ENCODE measurements at regions not wholly inside any gene's neighbourhood (a gene's known extent, or its start where the extent isn't known, plus 50 kb on each side); places are given as distances from the start of the nearest gene placed in this dataset.

DNA sequence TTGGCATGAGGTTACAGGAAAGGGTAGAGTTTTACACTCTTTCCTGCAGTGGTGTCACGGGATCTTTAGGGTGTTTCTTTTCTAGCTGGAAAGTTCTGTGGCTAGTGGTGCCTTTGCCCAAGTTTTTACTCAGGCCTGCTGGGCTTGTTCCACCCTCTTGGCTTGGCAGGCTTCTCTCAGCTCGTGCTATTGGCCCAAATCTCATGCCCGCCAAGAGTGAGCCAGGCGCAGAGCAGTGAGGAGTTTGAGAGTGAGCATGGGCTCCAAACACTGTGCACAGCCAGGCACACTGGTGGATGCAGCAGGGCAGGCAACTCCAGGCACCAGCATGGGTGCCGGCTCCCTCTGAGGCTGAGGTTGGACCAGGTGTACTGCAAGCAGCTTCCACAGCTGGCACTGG is 206.5 kb downstream of the SAMD5 start:
- TF ChIP-seq, protein P1, sequence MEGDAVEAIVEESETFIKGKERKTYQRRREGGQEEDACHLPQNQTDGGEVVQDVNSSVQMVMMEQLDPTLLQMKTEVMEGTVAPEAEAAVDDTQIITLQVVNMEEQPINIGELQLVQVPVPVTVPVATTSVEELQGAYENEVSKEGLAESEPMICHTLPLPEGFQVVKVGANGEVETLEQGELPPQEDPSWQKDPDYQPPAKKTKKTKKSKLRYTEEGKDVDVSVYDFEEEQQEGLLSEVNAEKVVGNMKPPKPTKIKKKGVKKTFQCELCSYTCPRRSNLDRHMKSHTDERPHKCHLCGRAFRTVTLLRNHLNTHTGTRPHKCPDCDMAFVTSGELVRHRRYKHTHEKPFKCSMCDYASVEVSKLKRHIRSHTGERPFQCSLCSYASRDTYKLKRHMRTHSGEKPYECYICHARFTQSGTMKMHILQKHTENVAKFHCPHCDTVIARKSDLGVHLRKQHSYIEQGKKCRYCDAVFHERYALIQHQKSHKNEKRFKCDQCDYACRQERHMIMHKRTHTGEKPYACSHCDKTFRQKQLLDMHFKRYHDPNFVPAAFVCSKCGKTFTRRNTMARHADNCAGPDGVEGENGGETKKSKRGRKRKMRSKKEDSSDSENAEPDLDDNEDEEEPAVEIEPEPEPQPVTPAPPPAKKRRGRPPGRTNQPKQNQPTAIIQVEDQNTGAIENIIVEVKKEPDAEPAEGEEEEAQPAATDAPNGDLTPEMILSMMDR (IDR thresholded peaks at IDR 0.05), result no peak
- no peaks in the 10 kb centered on the region for H3K36me3 Mint-ChIP-seq (ENCODE audit: low read depth)
- H3K9me3 Mint-ChIP-seq, result peaks cover 4% of the 10 kb centered on the region
- H3K27me3 Mint-ChIP-seq, result no peaks in the 10 kb centered on the region
- H3K4me1 Mint-ChIP-seq (ENCODE audit: low read depth), result no peaks in the 10 kb centered on the region
- Histone ChIP-seq H3K27ac (ENCODE audit: low read depth in 1 of 2, low read length in 2 of 2) (no peak overlapping the region), H3K9me3 (ENCODE audit: control insufficient read depth in 1 of 2, insufficient read depth in 1 of 2, low read length in 2 of 2) (peaks cover 0 to 13% of the 10 kb centered on the region in 2 experiments), H3K4me3 (ENCODE audit: low read length) (no peak overlapping the region), H3K27me3 (ENCODE audit: control insufficient read depth in 1 of 2, insufficient read depth in 2 of 2, low read length in 2 of 2) (no peaks in the 10 kb centered on the region), H3K36me3 (ENCODE audit: insufficient read depth, low read length) (no peaks in the 10 kb centered on the region), H3K4me1 (ENCODE audit: insufficient read depth, low read length) (no peaks in the 10 kb centered on the region)
- no peak for ATAC-seq (ENCODE audit: poor library complexity)
- ChIA-PET POLR2A (no interaction called here), CTCF (no interaction called here)
- DNase-seq, result no peak
- intact Hi-C loops (cut with DNase I, micrococcal nuclease), result no loop called here
- H3K4me3 Mint-ChIP-seq, result no peak overlapping the region
- no peak overlapping the region for H3K27ac Mint-ChIP-seq

DNA sequence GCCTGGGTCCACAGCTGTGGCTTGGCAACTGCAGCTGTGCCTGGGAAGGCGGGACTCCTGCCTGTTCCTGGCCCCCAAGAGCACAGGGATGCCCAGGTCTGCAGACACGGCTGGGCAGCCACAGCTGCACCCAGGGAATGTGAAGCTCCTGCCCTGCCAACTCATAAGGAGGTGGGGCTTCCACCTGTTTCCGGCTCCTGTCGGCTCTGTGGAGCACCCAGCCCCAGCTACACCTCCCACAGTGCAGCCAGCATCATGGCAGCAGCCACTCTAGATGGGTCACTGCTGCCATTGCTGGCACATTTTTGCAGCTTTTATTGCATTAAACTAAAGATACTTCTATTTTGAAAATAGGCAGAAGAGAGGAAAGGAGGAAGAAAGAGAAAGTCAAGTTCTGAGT is 207.9 kb downstream of the SAMD5 start:
- H3K27me3 Mint-ChIP-seq, result no peaks in the 10 kb centered on the region
- H3K27ac ChIP-seq (ENCODE audit: low read depth in 1 of 2, low read length in 2 of 2), result no peak overlapping the region
- POLR2A ChIA-PET, result no interaction called here
- TF ChIP-seq, protein P1 (IDR thresholded peaks at IDR 0.05), result no peak
- H3K36me3 Mint-ChIP-seq (ENCODE audit: low read depth), result no peaks in the 10 kb centered on the region
- intact Hi-C loops (cut with DNase I, micrococcal nuclease), result no loop called here
- no peaks in the 10 kb centered on the region for H3K27me3 ChIP-seq (ENCODE audit: control insufficient read depth in 1 of 2, insufficient read depth in 2 of 2, low read length in 2 of 2)
- H3K27ac Mint-ChIP-seq, result no peak overlapping the region
- peaks cover 4% of the 10 kb centered on the region for H3K9me3 Mint-ChIP-seq
- H3K4me1 Mint-ChIP-seq (ENCODE audit: low read depth), result no peaks in the 10 kb centered on the region
- peaks cover 0 to 13% of the 10 kb centered on the region in 2 experiments for H3K9me3 ChIP-seq (ENCODE audit: control insufficient read depth in 1 of 2, insufficient read depth in 1 of 2, low read length in 2 of 2)
- DNase-seq (no peak), ATAC-seq (ENCODE audit: poor library complexity) (no peak)
- H3K4me3 Mint-ChIP-seq, result no peak overlapping the region
- H3K36me3 ChIP-seq (ENCODE audit: insufficient read depth, low read length), result no peaks in the 10 kb centered on the region
- CTCF ChIA-PET, result no interaction called here
- no peaks in the 10 kb centered on the region for H3K4me1 ChIP-seq (ENCODE audit: insufficient read depth, low read length)
- H3K4me3 ChIP-seq (ENCODE audit: low read length), result no peak overlapping the region

DNA sequence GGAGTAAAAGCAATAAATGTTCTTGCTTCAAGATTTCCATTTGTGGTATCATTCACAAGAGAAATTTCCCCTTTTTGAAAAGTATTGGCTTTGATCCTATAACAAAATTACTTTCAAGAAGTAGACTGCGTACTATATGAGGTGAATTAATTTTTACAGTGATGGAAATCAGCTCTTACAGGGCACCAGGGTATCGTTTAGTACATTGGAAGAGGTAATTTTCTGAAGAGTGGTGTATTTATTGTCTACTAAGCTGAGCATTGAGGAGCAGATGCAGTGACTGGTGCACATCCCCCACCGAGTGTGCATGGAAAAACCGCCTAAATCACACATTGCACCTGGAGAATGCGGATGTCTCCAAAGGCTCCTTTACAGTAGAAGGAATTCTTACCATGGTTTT is 209.5 kb downstream of the SAMD5 start:
- CTCF ChIA-PET, result no interaction called here
- ATAC-seq (ENCODE audit: poor library complexity) (no peak), DNase-seq (no peak)
- H3K36me3 Mint-ChIP-seq (ENCODE audit: low read depth), result no peaks in the 10 kb centered on the region
- TF ChIP-seq, protein P1 (IDR thresholded peaks at IDR 0.05), result no peak
- no peak overlapping the region for H3K4me3 ChIP-seq (ENCODE audit: low read length)
- H3K9me3 ChIP-seq (ENCODE audit: control insufficient read depth in 1 of 2, insufficient read depth in 1 of 2, low read length in 2 of 2), result peaks cover 0 to 13% of the 10 kb centered on the region in 2 experiments
- H3K4me1 Mint-ChIP-seq (ENCODE audit: low read depth), result no peaks in the 10 kb centered on the region
- peaks cover 4% of the 10 kb centered on the region for H3K9me3 Mint-ChIP-seq
- H3K4me1 ChIP-seq (ENCODE audit: insufficient read depth, low read length), result no peaks in the 10 kb centered on the region
- H3K27me3 ChIP-seq (ENCODE audit: control insufficient read depth in 1 of 2, insufficient read depth in 2 of 2, low read length in 2 of 2), result no peaks in the 10 kb centered on the region
- POLR2A ChIA-PET, result interaction anchor here (0.6 kb wide), 1 partner anchor 16 kb away, joined by 3 read pairs; no protein-coding TSS in a partner anchor
- H3K27ac ChIP-seq (ENCODE audit: low read depth in 1 of 2, low read length in 2 of 2), result no peak overlapping the region
- no peaks in the 10 kb centered on the region for H3K27me3 Mint-ChIP-seq
- intact Hi-C loops (cut with DNase I, micrococcal nuclease), result no loop called here
- H3K36me3 ChIP-seq (ENCODE audit: insufficient read depth, low read length), result no peaks in the 10 kb centered on the region
- no peak overlapping the region for H3K27ac Mint-ChIP-seq
- H3K4me3 Mint-ChIP-seq, result no peak overlapping the region

Measured in CD4-positive, alpha-beta T cell (primary cell).